Activated T-cell treated with anti-CD3 and anti-CD28 coated beads, Interleukin-2, amount 50 U/mL, for 4 hours (primary cell): ENCODE measurements at regions not wholly inside any gene's neighbourhood (a gene's known extent, or its start where the extent isn't known, plus 50 kb on each side); places are given as distances from the start of the nearest gene placed in this dataset.

Source experiments
- ATAC-seq, 2 donors: fragments of 200-7000 bp; cut with Tn5 transposase; one replicate each; pipeline ENCODE4 v1.10.0; 2021
- DNase-seq: peaks from one replicate; pipeline ENCODE4 v3.0.0-alpha.2; 2020
- H3K27me3 Mint-ChIP-seq: one replicate; pipeline ENCODE4 v1.8.0; 2021; ENCODE audit warnings: low read depth, mixed read lengths
- H3K36me3 Mint-ChIP-seq: one replicate; pipeline ENCODE4 v1.8.0; 2022; ENCODE audit warnings: mixed read lengths; ENCODE audit not compliant: insufficient read depth
- H3K4me1 Mint-ChIP-seq: one replicate; pipeline ENCODE4 v1.8.0; 2021; ENCODE audit warnings: low read depth, mixed read lengths
- H3K4me3 Mint-ChIP-seq: one replicate; pipeline ENCODE4 v1.8.0; 2021; ENCODE audit warnings: mild to moderate bottlenecking, moderate library complexity, mixed read lengths
- H3K9me3 Mint-ChIP-seq: one replicate; pipeline ENCODE4 v1.8.0; 2021; ENCODE audit warnings: mixed read lengths

DNA sequence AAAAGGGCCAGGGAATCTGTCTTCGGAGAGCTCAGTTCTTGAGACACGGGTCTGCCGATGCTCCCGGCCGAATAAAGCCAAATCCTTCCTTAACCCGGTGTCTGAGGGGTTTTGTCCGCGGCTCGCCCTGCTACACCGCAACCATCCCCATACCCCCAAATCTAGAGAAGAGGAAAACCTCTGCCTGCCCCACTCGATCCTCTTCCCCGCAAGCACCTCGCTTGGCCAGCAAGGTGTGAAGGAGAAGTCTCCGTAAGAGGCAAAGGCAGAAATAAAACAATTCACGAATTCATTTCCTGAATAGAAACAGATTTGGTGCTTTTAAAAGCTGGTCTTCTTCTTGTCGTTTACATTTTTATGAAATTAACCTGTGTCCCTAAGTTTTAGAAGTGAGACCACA, 67.3 kb upstream of the GALNT9 start:
- Mint-ChIP-seq H3K27me3 (peaks cover 31% of the 10 kb centered on the region), H3K36me3 (no peaks in the 10 kb centered on the region), H3K4me3 (no peak overlapping the region), H3K4me1 (no peaks in the 10 kb centered on the region), H3K9me3 (no peaks in the 10 kb centered on the region)
- ATAC-seq (no peak), DNase-seq (no peak)

DNA sequence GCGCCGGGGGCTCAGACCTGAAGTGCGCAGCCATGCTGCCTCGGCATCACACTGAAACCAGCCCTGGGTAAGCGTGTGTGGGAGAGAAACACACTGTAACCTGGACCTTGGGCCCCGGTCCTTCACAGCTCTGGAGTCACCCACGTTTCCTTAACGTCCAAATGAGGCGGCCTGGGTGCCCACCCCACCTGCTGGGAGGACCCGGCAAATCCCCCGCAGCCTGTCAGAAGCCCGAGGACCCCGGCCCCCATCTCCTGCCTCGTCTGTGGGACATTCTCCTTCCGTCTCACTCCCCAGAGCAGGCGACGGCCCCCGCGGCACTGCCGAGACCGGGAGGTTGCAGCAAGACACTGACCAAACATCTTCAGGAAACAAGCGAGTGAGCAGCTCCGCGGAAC, 66.5 kb upstream of the GALNT9 start:
- H3K4me3 Mint-ChIP-seq = no peak overlapping the region
- H3K4me1 Mint-ChIP-seq = no peaks in the 10 kb centered on the region
- no peaks in the 10 kb centered on the region for H3K9me3 Mint-ChIP-seq
- no peak for DNase-seq
- no peaks in the 10 kb centered on the region for H3K36me3 Mint-ChIP-seq
- H3K27me3 Mint-ChIP-seq = peaks cover 32% of the 10 kb centered on the region
- ATAC-seq = no peak

DNA sequence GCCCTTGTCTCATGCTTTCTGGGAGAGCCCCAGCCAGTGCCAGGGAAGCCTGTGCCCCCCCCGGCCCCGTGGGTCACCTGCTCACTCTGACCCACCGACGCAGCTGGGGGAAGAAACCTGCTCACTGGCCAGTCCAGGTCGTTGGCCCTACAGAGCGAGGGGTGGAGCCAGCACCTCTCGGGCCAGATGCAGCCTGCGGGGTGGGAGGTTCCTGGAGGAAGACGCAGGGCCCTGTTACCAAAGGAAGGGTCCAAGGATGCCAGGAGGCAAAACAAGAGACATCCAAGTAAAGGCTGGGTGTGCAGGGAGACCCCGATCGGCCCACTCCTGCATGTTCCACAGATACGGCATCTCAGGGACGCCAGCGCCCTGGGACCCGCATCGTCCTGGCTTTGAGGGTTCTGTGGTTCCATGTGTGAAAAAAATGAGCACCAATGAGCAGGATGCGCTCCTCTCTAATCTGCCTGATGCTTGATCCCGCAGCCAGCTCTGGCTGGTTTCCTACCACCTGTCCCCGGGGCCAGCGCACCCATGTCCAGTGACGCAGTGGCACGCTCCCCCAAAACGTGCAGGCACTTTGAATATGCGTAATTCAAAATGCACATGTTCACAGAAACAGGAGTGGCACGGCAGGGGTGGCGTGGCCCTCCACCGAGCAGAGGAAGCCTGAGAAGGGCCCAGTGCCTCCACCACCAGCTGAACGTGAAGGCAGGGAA, 66.0 kb upstream of the GALNT9 start:
- H3K27me3 Mint-ChIP-seq = peaks cover 30% of the 10 kb centered on the region
- H3K4me3 Mint-ChIP-seq = no peak overlapping the region
- ATAC-seq (no peak), DNase-seq (no peak)
- H3K36me3 Mint-ChIP-seq = no peaks in the 10 kb centered on the region
- H3K9me3 Mint-ChIP-seq = no peaks in the 10 kb centered on the region
- no peaks in the 10 kb centered on the region for H3K4me1 Mint-ChIP-seq

DNA sequence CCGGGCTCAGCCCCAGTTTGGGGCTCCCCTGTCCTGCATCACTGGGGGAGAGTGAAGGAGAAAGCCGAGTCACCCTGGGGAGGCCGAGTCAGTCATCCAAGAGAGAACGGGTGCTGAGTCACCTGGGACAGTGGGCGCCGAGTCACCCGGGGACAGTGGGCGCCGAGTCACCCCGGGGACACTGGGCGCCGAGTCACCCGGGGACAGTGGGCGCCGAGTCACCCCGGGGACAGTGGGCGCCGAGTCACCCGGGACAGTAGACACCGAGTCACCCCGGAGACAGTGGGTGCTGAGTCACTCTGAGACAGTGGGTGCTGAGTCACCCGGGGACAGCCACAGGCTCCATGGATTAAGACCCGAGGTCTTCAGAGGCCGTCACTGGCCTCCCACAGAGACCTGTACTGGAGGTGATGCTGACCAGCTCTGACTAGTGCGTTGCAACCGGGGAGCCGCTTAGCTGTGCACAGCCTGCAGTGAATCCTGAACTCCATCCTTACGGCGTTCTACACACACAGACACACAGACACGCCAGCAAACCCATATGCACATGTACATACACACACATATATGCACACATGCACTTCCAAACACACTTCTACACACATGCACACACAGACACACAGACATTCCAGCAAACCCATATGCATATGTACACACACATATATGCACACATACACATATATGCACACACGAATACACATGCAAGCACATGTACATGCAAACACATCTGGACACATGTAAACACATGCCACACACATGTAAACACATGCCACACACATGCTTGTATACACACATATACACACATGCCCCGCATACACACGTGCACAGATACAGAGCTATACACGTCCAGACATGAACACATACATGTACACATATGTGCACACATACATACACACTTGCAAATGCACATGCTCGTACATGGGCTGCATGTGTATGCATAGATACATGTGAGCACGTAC, 64.9 kb upstream of the GALNT9 start:
- H3K27me3 Mint-ChIP-seq = peaks cover 26% of the 10 kb centered on the region
- H3K4me3 Mint-ChIP-seq = no peak overlapping the region
- H3K4me1 Mint-ChIP-seq = no peaks in the 10 kb centered on the region
- H3K9me3 Mint-ChIP-seq = no peaks in the 10 kb centered on the region
- peak; percentile 78 to 87 for ATAC-seq
- no peak for DNase-seq
- no peaks in the 10 kb centered on the region for H3K36me3 Mint-ChIP-seq

DNA sequence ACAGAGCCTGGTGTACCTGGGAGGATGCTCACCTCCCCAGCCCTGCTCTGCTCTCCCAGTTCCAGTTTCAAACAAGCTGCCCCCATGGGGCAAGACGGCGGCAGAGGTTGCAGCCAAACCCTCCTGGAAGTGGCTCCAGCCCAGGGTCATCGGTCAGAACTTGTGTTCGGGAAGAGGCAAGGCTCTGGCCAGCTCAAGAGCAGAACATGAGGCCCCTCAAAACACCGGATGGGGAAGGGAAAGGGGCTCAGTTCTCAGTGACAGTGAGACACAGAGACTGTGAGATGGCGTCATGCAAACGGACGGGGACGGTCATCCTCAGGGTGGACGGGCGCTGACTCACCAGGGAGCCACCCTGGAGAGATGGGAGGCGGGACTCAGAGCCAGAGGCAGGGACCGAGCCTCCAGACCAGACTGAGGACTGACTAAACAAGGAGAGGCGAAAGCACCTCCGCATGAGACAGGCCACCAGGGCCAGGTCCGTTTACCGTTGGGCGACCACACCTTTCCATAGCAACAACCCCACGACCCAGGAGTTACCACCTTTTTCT, 63.9 kb upstream of the GALNT9 start:
- ATAC-seq = no peak
- DNase-seq = no peak
- no peaks in the 10 kb centered on the region for H3K4me1 Mint-ChIP-seq

DNA sequence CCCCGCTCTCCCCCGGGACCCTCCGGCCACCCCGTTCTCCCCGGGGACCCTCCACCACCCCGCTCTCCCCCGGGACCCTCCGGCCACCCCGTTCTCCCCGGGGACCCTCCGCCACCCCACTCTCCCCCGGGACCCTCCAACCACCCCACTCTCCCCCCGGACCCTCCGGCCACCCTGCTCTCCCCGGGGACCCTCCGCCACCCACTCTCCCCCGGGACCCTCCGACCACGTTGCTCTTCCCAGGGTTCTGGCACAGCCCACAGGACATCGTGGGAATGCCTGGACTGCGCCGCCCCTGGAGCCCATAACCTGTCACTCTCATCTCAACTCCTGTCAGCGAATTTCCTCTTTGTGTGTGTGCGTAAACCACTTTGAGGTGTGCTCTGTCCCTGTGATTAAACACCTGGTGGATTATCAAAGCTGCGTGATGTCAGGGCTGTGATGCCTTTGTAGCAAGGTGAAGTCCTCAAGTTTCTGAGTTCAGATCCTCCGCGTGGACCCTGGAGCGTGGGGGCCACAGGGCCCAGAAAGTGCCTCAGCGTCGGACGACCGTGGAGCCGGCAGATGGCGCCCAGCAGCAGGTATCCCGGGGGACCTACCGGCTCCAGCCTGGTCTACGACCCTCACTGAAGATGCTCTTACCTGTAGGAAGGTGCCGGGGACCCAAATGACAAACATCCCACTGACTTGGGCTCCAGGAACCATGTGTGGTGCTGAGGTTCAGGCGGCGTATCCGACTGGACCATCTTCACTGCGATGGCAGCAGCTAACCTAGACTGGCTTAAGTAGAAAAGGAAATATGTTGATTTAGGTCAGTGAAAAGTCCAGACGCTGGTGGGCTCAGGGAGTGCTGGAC, 63.2 kb upstream of the GALNT9 start:
- Mint-ChIP-seq H3K4me1 (no peaks in the 10 kb centered on the region), H3K27me3 (peaks cover 22% of the 10 kb centered on the region), H3K36me3 (no peaks in the 10 kb centered on the region), H3K9me3 (no peaks in the 10 kb centered on the region), H3K4me3 (no peak overlapping the region)
- no peak for DNase-seq
- ATAC-seq = no peak

More for the DNA sequence above, 63.9 kb upstream of the GALNT9 start:
- Mint-ChIP-seq H3K4me3 (no peak overlapping the region), H3K9me3 (no peaks in the 10 kb centered on the region), H3K27me3 (peaks cover 27% of the 10 kb centered on the region), H3K36me3 (no peaks in the 10 kb centered on the region)

DNA sequence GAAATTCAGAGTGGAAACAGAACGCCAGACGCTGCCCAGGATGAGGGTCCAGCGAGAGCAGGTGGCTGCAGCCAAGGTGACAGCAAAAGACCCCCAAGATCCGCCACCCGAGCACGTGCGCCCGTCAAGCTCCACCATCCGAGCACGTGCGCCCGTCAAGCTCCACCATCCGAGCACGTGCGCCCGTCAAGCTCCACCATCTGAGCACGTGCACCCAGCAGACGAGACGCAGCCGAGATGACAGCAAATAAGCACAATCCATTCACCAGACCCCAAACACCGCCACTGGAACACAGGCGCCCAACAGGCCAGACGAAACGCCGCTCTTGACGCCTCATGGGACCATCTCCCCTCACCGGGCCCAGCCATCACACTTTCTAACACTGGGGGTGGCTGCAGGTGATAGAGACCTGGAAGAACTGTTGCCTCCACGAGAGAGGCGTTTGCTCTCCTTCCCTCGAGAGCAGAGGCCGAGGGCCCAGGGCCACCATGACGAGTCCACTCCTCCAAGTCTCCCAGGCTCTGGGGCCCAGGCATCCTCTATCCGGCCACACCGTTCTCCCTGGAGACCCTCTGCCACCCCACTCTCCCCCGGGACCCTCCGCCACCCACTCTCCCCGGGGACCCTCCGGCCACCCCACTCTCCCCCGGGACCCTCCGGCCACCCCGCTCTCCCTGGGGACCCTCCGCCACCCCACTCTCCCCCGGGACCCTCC, 62.1 kb upstream of the GALNT9 start:
- no peak overlapping the region for H3K4me3 Mint-ChIP-seq
- peaks cover 24% of the 10 kb centered on the region for H3K27me3 Mint-ChIP-seq
- no peak for ATAC-seq
- H3K4me1 Mint-ChIP-seq = no peaks in the 10 kb centered on the region
- no peaks in the 10 kb centered on the region for H3K36me3 Mint-ChIP-seq
- no peak for DNase-seq
- H3K9me3 Mint-ChIP-seq = no peaks in the 10 kb centered on the region

DNA sequence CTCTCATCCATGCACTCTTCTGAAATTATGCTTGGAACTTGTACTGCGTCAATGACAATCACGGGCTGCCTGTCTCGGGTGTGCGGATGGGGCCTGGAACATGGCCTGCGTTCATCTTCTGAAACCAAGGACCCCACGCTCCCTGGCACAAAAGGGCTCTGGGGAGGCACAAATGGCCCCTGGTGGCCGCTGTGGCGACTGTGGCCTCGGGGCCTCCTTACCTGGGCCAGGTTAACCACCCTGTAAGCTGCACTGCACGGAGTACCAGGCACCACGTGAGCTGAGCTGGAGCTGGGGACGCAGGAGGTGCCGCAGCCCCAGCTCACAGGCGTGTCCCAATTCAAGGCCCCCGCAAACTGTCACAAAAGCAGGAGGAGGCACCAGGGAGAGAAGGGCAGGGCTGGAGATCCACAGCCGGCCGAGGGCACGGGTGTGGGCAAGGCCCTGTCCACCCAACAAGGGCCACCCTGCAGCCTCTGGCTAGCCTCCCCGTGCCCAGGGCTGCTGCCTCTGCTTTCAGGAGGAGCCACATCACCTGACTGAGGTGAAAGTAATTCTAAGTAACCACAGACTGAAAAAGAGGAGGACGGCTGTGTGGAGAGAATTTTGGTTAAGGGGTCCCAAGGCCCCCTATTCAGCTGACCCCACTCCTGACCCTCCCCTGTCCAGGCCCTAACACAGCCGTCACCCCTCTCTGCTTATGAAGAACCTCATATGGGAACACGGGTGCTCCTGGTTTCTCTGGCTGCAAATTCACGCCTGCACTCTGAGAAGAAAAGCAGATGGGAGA, 61.1 kb upstream of the GALNT9 start:
- H3K9me3 Mint-ChIP-seq = no peaks in the 10 kb centered on the region
- peaks cover 31% of the 10 kb centered on the region for H3K27me3 Mint-ChIP-seq
- no peaks in the 10 kb centered on the region for H3K4me1 Mint-ChIP-seq
- DNase-seq (no peak), ATAC-seq (no peak)
- H3K36me3 Mint-ChIP-seq = no peaks in the 10 kb centered on the region
- H3K4me3 Mint-ChIP-seq = no peak overlapping the region

DNA sequence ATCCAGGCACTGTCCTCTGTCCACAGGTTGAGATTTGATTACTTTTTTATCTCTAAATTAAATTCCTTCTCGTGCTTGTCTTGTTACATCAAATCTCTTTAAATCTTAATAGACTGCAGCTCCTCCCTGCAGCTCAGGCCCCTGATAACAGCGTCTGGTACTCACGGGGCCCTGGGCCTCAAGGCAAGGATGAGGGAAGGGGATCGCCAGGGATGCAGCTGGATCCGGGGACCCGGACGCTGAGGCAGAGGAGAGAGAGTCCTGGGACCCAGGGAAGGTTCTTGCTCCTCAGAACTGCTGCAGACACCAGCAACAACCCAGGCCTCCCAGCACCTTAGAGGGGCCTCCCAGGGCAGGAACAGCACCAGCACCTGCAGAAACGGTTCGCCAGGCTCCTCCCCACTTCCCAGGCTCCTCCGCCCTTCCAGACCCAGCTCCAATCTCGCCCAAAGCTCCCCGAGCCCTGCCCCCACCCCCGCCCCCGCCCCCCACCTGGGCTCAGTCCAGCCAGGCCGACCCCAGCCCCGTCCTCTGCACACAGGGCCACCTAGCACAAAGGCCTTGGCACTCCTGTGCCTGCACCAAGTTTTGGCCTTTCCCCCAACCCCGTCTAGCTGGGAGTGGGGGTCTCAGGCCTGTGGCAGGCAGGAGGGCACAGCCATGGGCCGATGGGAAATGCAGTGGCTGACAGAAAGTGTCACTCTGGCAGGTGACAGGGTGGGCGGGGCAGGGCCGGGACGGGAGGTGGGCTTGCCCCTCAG, 60.3 kb upstream of the GALNT9 start:
- Mint-ChIP-seq H3K4me1 (no peaks in the 10 kb centered on the region), H3K36me3 (no peaks in the 10 kb centered on the region), H3K9me3 (no peaks in the 10 kb centered on the region), H3K27me3 (peaks cover 34% of the 10 kb centered on the region), H3K4me3 (no peak overlapping the region)
- no peak for ATAC-seq
- DNase-seq = no peak

DNA sequence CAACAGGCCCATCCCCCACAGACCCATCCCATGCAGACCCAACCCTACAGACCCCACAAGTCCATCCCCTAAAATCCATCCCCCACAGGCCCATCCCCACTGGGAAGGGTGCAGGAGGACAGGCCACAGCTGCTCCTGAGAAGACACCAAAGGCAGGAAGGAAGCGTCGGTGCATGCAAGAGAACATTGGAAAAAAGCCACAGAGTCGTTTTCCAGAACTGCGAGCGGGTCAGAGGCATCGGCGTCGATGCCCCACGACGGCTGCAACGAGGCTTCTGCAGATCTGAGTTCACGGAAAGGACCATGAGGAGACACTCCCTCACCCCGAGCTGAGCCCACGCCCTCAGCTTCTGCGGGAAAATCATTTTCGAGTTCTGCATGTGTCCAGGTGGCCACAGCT, 59.6 kb upstream of the GALNT9 start:
- peaks cover 34% of the 10 kb centered on the region for H3K27me3 Mint-ChIP-seq
- DNase-seq (no peak), ATAC-seq (no peak)
- no peaks in the 10 kb centered on the region for H3K4me1 Mint-ChIP-seq
- no peaks in the 10 kb centered on the region for H3K9me3 Mint-ChIP-seq
- H3K36me3 Mint-ChIP-seq = no peaks in the 10 kb centered on the region
- no peak overlapping the region for H3K4me3 Mint-ChIP-seq

DNA sequence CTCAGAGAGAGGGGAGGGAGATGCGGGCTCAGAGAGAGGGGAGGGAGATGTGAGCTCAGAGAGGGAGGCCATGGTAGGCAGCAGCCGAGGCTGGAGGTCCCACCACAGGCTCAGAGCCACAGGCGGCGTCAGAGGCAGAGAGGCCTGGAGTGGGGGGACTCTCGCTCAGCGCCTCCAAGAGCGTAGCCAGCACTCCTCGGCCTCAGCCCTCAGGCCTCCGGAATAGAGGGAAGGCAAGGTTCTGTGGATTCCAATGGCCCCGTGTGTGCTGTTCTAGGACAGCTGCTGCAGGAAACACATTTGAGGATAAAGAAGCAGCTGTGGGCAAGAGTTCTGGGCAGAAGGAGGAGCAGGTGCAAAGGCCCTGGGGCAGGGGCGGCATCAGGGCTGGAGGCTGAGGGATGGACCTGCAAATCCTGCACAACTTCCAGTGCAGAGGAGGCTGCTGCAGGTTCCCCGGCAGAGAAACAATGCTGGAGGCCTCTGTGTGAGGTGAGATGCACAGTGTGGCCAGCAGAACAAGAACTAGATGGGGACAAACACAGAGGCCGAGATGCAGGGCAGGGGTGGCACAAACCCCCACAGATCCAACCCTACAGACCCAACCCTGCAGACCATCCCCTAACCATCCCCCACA, 59.1 kb upstream of the GALNT9 start:
- H3K9me3 Mint-ChIP-seq = no peaks in the 10 kb centered on the region
- no peaks in the 10 kb centered on the region for H3K4me1 Mint-ChIP-seq
- H3K27me3 Mint-ChIP-seq = peaks cover 34% of the 10 kb centered on the region
- no peaks in the 10 kb centered on the region for H3K36me3 Mint-ChIP-seq
- DNase-seq = no peak
- no peak for ATAC-seq
- no peak overlapping the region for H3K4me3 Mint-ChIP-seq

DNA sequence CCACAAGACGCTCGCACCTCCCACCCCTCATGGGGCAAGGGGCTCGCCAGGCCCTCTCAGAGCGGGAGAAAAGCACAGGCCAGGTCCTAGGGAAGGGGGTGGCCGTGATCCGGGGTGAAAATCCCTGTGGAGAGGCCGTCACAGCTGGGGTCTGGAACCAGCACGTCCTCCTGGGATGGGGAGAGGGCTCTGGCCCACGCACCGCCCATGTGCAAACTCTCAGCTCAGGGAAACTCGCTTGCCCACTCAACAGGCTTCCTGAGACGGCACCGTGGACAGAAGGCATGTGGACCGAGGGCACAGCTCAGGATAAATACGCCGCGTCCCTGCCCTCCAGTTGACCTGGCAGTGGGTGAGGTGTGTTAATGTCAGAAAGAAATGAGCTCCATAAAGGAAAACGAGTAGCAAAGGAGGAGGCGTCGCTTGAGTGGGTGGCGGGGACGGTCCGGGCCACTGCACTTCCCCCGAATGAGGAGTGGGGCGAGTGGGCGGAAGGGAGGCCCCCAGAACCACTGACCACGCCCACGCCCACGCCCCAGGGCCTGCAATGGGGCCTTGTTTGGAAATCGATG, 57.6 kb upstream of the GALNT9 start:
- H3K27me3 Mint-ChIP-seq = peaks cover 32% of the 10 kb centered on the region
- no peak for DNase-seq

More for the DNA sequence above, 57.6 kb upstream of the GALNT9 start:
- Mint-ChIP-seq H3K9me3 (no peaks in the 10 kb centered on the region), H3K4me1 (no peaks in the 10 kb centered on the region), H3K36me3 (no peaks in the 10 kb centered on the region), H3K4me3 (no peak overlapping the region)
- no peak for ATAC-seq
